ENCODE measurements at regions not wholly inside any gene's neighbourhood (a gene's known extent, or its start where the extent isn't known, plus 50 kb on each side); places are given as distances from the start of the nearest gene placed in this dataset.

DNA sequence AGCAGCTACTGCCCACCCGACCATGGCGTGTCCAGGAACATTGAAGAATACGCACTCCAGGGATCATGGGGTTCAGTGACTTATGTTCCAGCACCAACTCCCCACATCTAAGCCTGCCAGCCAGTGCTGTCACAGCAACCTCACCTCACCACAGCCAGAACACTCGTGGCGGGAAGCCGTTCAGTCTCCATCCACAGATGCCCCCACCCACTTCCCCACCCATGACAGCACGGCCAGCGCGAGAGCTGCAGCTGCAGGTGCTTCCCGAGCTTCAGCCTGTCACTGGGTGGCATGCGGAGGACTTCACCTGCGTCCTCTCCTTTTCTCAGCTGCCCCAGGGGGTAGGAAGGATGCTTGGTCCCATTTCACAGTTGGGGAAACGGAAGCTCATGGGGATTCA, 50.3 kb downstream of the RBFOX3 start:
- no peaks in the 10 kb centered on the region for H3K27me3 ChIP-seq (ENCODE audit: control insufficient read depth, insufficient read depth, low read length)
- intact Hi-C loops (cut with DNase I): no loop called here

DNA sequence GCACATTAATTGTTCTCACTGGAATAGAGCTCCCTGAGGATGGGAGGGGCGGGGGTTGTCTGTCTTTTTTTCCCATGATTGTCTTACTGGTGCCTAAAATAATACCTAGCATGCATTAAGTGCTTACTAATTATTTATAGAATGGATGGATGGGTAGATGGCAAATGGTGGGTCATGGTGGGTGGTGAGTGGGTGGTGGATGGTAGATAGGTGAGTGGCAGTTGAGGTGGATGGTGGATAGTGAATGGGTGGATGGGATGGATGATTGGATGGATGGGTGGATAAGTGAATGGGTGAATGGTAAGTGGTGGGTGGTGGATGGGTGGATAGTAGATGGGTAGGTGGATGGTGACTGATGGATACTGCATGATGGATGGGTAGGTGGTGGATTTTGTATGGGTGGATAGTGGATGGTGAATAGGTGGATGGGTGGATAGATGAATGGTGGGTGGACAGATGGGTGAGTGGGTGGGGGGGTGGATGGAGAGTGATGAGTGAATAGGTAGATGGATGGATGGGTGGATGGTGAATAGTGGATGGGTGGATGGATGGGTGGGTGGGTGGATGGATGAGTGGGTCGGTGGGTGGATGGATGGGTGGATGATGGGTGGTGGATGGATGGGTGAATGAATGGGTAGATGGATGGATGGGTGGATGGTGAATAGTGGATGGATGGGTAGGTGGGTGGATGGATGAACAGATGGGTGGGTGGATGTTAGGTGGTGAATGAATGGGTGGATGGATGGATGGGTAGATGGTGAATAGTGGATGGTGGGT, 51.6 kb downstream of the RBFOX3 start:
- H3K4me3 ChIP-seq (ENCODE audit: low read length in 3 of 3): no peak overlapping the region
- FAIRE-seq (no peak), DNase-seq (no peak)
- intact Hi-C loops (cut with DNase I): no loop called here
- no peaks in the 10 kb centered on the region for H3K9me3 ChIP-seq (ENCODE audit: control insufficient read depth in 2 of 3, insufficient read depth in 1 of 3, low read length in 3 of 3)
- TF ChIP-seq CTCF (IDR thresholded peaks at IDR 0.05; ENCODE audit: borderline replicate concordance, extremely low read depth, insufficient read depth): no peak
- H3K27ac ChIP-seq (ENCODE audit: low read depth in 2 of 2, low read length in 2 of 2): no peak overlapping the region
- H3K36me3 ChIP-seq (ENCODE audit: control insufficient read depth in 2 of 3, insufficient read depth in 3 of 3, low read length in 3 of 3): no peaks in the 10 kb centered on the region
- H3K9ac ChIP-seq (ENCODE audit: low read length in 3 of 3): no peak overlapping the region
- H3K4me1 ChIP-seq (ENCODE audit: control insufficient read depth in 2 of 3, insufficient read depth in 2 of 3, low read depth in 1 of 3, low read length in 3 of 3): no peaks in the 10 kb centered on the region
- H3K27me3 ChIP-seq (ENCODE audit: control insufficient read depth, insufficient read depth, low read length): no peaks in the 10 kb centered on the region

More for the DNA sequence above, 50.3 kb downstream of the RBFOX3 start:
- peak in 1 of 5 donors; percentile 56 for DNase-seq
- Histone ChIP-seq H3K4me1 (ENCODE audit: control insufficient read depth in 2 of 3, insufficient read depth in 2 of 3, low read depth in 1 of 3, low read length in 3 of 3) (no peaks in the 10 kb centered on the region), H3K36me3 (ENCODE audit: control insufficient read depth in 2 of 3, insufficient read depth in 3 of 3, low read length in 3 of 3) (no peaks in the 10 kb centered on the region), H3K4me3 (ENCODE audit: low read length in 3 of 3) (no peak overlapping the region), H3K9ac (ENCODE audit: low read length in 3 of 3) (no peak overlapping the region), H3K27ac (ENCODE audit: low read depth in 2 of 2, low read length in 2 of 2) (no peak overlapping the region), H3K9me3 (ENCODE audit: control insufficient read depth in 2 of 3, insufficient read depth in 1 of 3, low read length in 3 of 3) (no peaks in the 10 kb centered on the region)
- FAIRE-seq: no peak
- TF ChIP-seq CTCF (IDR thresholded peaks at IDR 0.05; ENCODE audit: borderline replicate concordance, extremely low read depth, insufficient read depth): no peak

DNA sequence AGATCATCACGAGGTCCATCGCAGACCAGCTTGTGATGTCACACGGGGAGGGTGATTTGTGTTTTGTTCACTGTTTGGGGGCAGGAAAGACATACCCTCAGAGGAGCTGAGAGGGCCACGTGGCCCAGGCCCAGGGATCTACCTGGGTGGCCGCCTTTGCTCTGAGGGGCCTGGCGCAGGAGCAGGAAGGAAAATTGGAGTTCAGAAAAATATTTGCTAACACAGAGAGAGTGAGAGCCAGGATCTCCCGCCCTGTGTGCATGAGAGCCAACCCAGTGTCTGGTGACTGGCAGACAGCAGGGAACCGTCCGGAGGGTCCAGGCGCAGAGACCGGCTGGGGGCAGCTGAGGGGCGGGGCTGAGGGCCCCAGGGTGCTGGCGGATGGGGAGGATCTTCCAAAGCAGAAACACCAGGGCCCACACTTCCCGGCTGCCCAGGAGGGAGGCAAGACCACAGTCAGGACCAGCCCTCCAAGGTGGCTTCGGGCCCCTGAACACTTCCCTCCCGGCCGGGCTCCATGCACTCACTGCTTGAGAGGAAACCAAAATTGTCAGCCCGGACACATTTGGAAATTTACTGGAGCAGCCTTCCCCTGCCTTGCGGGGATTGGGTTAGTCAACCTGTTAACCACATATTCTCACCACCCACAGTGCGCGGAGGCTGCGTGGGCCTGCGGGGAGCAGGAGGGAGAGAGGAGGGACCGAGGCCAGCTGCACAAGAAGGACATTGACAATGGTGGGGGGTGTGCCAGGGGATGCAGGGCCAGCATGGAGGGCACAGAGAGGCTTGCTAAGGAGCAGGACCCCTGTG, 52.6 kb downstream of the RBFOX3 start:
- intact Hi-C loops (cut with DNase I): no loop called here
- no peak overlapping the region for H3K27ac ChIP-seq (ENCODE audit: low read depth in 2 of 2, low read length in 2 of 2)
- no peaks in the 10 kb centered on the region for H3K36me3 ChIP-seq (ENCODE audit: control insufficient read depth in 2 of 3, insufficient read depth in 3 of 3, low read length in 3 of 3)
- no peak overlapping the region for H3K4me3 ChIP-seq (ENCODE audit: low read length in 3 of 3)
- H3K9ac ChIP-seq (ENCODE audit: low read length in 3 of 3): no peak overlapping the region
- no peaks in the 10 kb centered on the region for H3K4me1 ChIP-seq (ENCODE audit: control insufficient read depth in 2 of 3, insufficient read depth in 2 of 3, low read depth in 1 of 3, low read length in 3 of 3)
- DNase-seq (peak in 2 of 5 donors; percentile 29 to 63), FAIRE-seq (no peak)
- no peaks in the 10 kb centered on the region for H3K9me3 ChIP-seq (ENCODE audit: control insufficient read depth in 2 of 3, insufficient read depth in 1 of 3, low read length in 3 of 3)
- no peak for TF ChIP-seq CTCF (IDR thresholded peaks at IDR 0.05; ENCODE audit: borderline replicate concordance, extremely low read depth, insufficient read depth)
- H3K27me3 ChIP-seq (ENCODE audit: control insufficient read depth, insufficient read depth, low read length): no peaks in the 10 kb centered on the region

Measured in kidney (tissue), 13 donors.